Heart left ventricle (tissue), 16 donors: ENCODE measurements at regions not wholly inside any gene's neighbourhood (a gene's known extent, or its start where the extent isn't known, plus 50 kb on each side); places are given as distances from the start of the nearest gene placed in this dataset.

Source experiments
- ATAC-seq, 4 donors: fragments of 200-7000 bp; cut with Tn5 transposase; one replicate each; pipeline ENCODE4 v1.9.1; 2020 to 2022; ENCODE audit warnings: moderate library complexity in 4 of 4, mild to moderate bottlenecking in 3 of 4, moderate number of reproducible peaks in 1 of 4
- DNase-seq, 5 donors: peaks; one replicate each; pipeline ENCODE4 v3.0.0-alpha.2; 2020
- H3K27ac ChIP-seq, 12 donors: fragments of 200-600 bp; sonication (generic) in 4 of 12; one replicate each; pipeline versions ENCODE4 v1.5.0 to v1.8.0; 2016 to 2022; ENCODE audit warnings: mild to moderate bottlenecking in 2 of 12
- H3K27me3 ChIP-seq, 9 donors: fragments of 200-600 bp; sonication (generic) in 2 of 9; one replicate each; pipeline versions ENCODE4 v1.5.1 to v1.8.0; 2016 to 2022; ENCODE audit warnings: mild to moderate bottlenecking in 3 of 9
- H3K36me3 ChIP-seq, 9 donors: fragments of 200-600 bp; sonication (generic) in 2 of 9; one replicate each; pipeline versions ENCODE4 v1.5.0 to v1.8.0; 2018 to 2022; ENCODE audit warnings: mild to moderate bottlenecking in 2 of 9
- H3K4me1 ChIP-seq, 12 donors: fragments of 200-600 bp; sonication (generic) in 4 of 12; one replicate each; pipeline versions ENCODE4 v1.5.0 to v1.8.0; 2016 to 2022; ENCODE audit warnings: mild to moderate bottlenecking in 3 of 12
- H3K4me3 ChIP-seq, 12 donors: fragments of 200-600 bp; sonication (generic) in 4 of 12; one replicate each; pipeline versions ENCODE4 v1.5.0 to v1.8.0; 2017 to 2022; ENCODE audit warnings: mild to moderate bottlenecking in 9 of 12, moderate library complexity in 4 of 12
- H3K9me3 ChIP-seq, 12 donors: fragments of 200-600 bp; sonication (generic) in 4 of 12; one replicate each; pipeline versions ENCODE4 v1.5.0 to v1.8.0; 2016 to 2022; ENCODE audit warnings: mild to moderate bottlenecking in 1 of 12
- POLR2A ChIP-seq, 2 donors: fragments of 450-650 bp; IDR thresholded peaks; one replicate each; pipeline ENCODE4 v1.6.1; 2017; ENCODE audit warnings: antibody characterized with exemption in 2 of 2, mild to moderate bottlenecking in 2 of 2, moderate library complexity in 2 of 2
- WGBS, 4 donors: extraction: QIAGEN DNeasy Blood & Tissue Kit in 2 of 4; methylation state at CpG; one replicate each; pipeline versions ENCODE4 v1.1.5 to v1.1.7; 2013 to 2018; 5-methylcytosine and 5-hydroxymethylcytosine counted together
- intact Hi-C, 10 donors: fragments of 100-400 bp; cut with DNase I; formaldehyde crosslinking; loops; one replicate each; pipeline versions ENCODE4 v1.11.1 to v1.14.2; 2022
- TF ChIP-seq, protein P1 (sequence below), 12 donors: fragments of 200-600 bp; sonication (generic) in 4 of 12; IDR thresholded peaks; one replicate each; pipeline versions ENCODE4 v1.5.0 to v1.8.0; 2018 to 2022; ENCODE audit warnings: antibody characterized with exemption in 12 of 12, mild to moderate bottlenecking in 5 of 12
- donor health status: ischemic (EF 13 %, LVEDD 7.1; RV severe dilation, severe dysfunction).
- donor health status: healthy with polysubstance abuse.
- donor health status: DM: no; HTN: yes; CAD: no.
- donor health status: DM: no; HTN: no; CAD: no.
- donor health status: ischemic (EF 25% LVEDD 6.9; RV normal size, moderate dysfunction).
- donor health status: ischemic (EF 25% LVEDD 5.7; RV mildly dilated, moderate dysfunction).
- donor health status: healthy.
- donor health status: DM: yes; HTN: yes; CAD: no.
- donor health status: ischemic (EF 35%, LVEDD 5.7; RV mildly dilated, moderate dysfunction).
- donor health status: nonischemic (EF 11% LVEDD 7.7; RV severe dilation, severe dysfunction).
- donor health status: DM: yes; HTN: yes; CAD: no.
- donor health status: PGD.
- donor health status: ischemic (EF 29% LVEDD 5.4; RV normal size, mild dysfunction).
- donor health status: nonischemic (EF 23%, LVEDD 6.1; RV moderate dilation, normal function).

DNA sequence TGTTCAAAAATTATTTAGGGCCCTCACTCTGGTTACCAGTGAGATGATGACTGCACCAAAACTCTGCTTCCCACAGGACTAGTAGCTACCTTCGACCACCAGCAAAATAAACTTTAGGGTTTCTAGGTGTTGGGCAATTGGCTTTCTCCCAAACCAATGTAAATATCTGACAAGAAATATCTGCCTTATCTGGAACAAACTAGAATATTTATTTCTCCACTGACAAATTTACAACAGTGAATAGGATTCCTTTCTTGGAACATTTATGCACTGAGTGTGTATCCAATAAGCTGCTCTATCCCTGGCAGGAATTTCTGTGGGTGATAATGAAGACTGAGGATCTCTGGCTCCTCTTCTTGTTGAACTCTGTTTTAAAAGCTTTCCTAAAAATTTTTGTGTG, 148.6 kb downstream of the SLC6A15 start:
- no peak overlapping the region for H3K4me3 ChIP-seq
- intact Hi-C loops = no loop called here
- no peaks in the 10 kb centered on the region for H3K27me3 ChIP-seq
- TF ChIP-seq, protein P1, sequence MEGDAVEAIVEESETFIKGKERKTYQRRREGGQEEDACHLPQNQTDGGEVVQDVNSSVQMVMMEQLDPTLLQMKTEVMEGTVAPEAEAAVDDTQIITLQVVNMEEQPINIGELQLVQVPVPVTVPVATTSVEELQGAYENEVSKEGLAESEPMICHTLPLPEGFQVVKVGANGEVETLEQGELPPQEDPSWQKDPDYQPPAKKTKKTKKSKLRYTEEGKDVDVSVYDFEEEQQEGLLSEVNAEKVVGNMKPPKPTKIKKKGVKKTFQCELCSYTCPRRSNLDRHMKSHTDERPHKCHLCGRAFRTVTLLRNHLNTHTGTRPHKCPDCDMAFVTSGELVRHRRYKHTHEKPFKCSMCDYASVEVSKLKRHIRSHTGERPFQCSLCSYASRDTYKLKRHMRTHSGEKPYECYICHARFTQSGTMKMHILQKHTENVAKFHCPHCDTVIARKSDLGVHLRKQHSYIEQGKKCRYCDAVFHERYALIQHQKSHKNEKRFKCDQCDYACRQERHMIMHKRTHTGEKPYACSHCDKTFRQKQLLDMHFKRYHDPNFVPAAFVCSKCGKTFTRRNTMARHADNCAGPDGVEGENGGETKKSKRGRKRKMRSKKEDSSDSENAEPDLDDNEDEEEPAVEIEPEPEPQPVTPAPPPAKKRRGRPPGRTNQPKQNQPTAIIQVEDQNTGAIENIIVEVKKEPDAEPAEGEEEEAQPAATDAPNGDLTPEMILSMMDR (IDR thresholded peaks at IDR 0.05) = no peak
- no peak for TF ChIP-seq POLR2A (IDR thresholded peaks at IDR 0.05)
- H3K36me3 ChIP-seq = no peaks in the 10 kb centered on the region
- DNase-seq (no peak), ATAC-seq (no peak)
- no peaks in the 10 kb centered on the region for H3K9me3 ChIP-seq
- H3K4me1 ChIP-seq = no peaks in the 10 kb centered on the region
- 80 to 90% (median 85%) methylated on average over 1 of the region's 1 CpG for WGBS, 4 donors
- H3K27ac ChIP-seq = no peak overlapping the region

DNA sequence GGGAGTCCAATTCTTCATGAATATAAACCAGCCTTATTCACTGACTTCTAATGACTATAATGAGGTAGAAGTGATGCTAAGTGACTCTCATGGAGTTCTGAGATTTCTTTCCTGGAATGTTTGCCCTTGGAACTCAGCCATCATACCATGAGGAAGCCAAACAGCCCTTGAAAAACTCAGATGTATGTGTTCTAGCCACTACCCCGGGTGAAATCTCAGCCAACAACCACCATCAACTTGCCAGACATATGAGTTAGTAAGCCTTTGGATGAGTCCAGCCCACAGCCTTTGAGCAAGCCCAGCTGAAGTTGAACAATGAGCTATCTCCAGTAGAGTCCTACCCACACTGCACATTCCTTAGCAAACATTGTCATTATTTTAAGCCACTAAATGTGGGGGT, 149.5 kb downstream of the SLC6A15 start:
- 23 to 44% (median 32%) methylated on average over 1 of the region's 1 CpG for WGBS, 4 donors
- no peak for ATAC-seq

DNA sequence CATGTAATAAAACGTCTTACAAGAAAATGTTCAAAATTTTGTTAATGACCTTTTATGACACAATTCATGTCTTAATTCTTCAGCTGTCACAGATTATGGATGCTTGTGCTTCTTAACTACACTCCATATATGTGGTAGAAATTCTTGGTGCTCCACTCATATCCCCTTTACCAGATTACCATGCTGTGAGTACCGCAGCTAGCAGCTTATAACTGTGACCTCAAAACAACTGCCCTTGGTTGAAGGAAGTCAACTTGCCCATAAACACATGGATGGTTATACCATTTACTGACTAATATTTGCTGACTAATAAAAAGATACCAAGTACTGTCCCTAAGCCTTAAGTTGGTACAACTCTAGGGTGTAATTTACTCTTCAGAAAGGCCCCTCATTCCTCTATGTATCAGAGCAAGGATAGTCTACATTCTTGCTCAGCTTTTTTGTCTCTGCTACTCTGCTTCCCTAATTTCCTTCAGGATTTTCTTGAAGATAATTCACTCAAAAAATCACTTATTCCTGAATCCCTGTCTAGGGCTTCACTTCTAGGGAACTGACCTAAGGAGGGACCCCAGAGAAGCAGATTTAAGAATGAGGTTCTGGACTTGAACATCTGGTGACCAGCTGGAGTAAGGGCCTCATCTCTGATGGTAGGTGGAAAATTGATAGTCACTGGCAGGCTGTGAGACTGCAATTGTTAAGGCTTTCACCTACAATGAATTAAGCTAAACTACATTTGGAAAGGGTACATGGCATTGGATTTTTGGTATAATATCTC, 152.3 kb downstream of the SLC6A15 start:
- no peak overlapping the region for H3K27ac ChIP-seq
- no peaks in the 10 kb centered on the region for H3K27me3 ChIP-seq
- no peaks in the 10 kb centered on the region for H3K36me3 ChIP-seq
- no peak for ATAC-seq
- intact Hi-C loops = no loop called here
- no peaks in the 10 kb centered on the region for H3K9me3 ChIP-seq
- no peak overlapping the region for H3K4me3 ChIP-seq
- WGBS, 4 donors = 40 to 85% (median 61%) methylated on average over 2 of the region's 2 CpGs
- DNase-seq = no peak
- TF ChIP-seq, protein P1 (IDR thresholded peaks at IDR 0.05) = no peak
- TF ChIP-seq POLR2A (IDR thresholded peaks at IDR 0.05) = no peak
- H3K4me1 ChIP-seq = no peaks in the 10 kb centered on the region

More for the DNA sequence above, 149.5 kb downstream of the SLC6A15 start:
- no peak overlapping the region for H3K27ac ChIP-seq
- no peaks in the 10 kb centered on the region for H3K27me3 ChIP-seq
- TF ChIP-seq POLR2A (IDR thresholded peaks at IDR 0.05) = no peak
- TF ChIP-seq, protein P1 (IDR thresholded peaks at IDR 0.05) = no peak
- H3K36me3 ChIP-seq = no peaks in the 10 kb centered on the region
- no peak for DNase-seq
- H3K4me3 ChIP-seq = no peak overlapping the region
- intact Hi-C loops = no loop called here
- no peaks in the 10 kb centered on the region for H3K9me3 ChIP-seq
- H3K4me1 ChIP-seq = no peaks in the 10 kb centered on the region

DNA sequence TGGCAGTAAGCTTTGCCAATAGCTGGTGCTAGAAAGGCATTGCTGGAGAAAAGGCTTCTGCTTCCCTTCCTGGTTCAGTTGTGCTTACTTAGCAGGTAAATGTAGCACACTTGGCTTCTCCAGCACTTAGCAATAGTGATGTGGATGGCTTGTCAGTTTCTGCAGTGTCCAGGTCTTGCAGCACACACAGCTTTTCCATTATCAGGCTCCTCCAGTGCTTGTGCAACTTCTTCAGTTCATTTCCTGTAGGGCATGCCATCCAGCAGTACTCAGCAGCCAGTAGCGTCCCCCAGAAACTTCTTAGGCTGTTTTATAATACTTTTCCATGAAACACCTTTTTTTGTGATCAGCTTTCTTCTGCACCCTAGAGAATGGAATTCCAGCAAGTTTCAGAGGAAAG, 154.6 kb downstream of the SLC6A15 start:
- no peaks in the 10 kb centered on the region for H3K36me3 ChIP-seq
- no peak for ATAC-seq
- no peak overlapping the region for H3K27ac ChIP-seq
- no peaks in the 10 kb centered on the region for H3K9me3 ChIP-seq
- TF ChIP-seq POLR2A (IDR thresholded peaks at IDR 0.05) = no peak
- TF ChIP-seq, protein P1 (IDR thresholded peaks at IDR 0.05) = no peak
- 43 to 57% (median 47%) methylated on average over 1 of the region's 1 CpG for WGBS, 4 donors
- intact Hi-C loops = no loop called here
- H3K27me3 ChIP-seq = no peaks in the 10 kb centered on the region
- no peak for DNase-seq
- H3K4me1 ChIP-seq = no peaks in the 10 kb centered on the region
- no peak overlapping the region for H3K4me3 ChIP-seq
